ENCODE measurements at regions not wholly inside any gene's neighbourhood (a gene's known extent, or its start where the extent isn't known, plus 50 kb on each side); places are given as distances from the start of the nearest gene placed in this dataset.

DNA sequence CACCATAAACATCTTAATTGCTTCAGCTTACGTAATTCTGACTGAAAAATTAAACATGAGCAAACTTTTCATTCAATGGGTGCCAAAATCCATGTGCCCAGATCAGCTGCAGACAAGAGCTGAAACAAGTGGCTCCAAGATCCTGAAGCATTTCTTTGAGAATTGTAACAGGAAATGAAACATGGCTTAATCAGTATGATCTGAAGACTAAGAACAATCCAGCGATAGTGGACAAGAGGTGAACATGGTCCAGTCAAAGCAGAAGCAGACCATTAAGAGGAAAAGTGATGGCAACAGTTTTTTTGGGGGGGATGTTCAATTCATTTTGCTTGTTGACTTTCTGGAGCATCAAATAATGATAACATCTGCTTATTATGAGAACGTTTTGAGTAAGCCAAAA lies 1964.5 kb upstream of the RAG2 start:
- CTCF ChIA-PET, result no interaction called here
- in situ Hi-C loops (cut with HindIII; ENCODE audit: low pct_unique_long_range_greater_than_20kb, low sequenced_read_pairs), result no loop called here
- BruUV-seq (replicated peaks), result no TSS peak

DNA sequence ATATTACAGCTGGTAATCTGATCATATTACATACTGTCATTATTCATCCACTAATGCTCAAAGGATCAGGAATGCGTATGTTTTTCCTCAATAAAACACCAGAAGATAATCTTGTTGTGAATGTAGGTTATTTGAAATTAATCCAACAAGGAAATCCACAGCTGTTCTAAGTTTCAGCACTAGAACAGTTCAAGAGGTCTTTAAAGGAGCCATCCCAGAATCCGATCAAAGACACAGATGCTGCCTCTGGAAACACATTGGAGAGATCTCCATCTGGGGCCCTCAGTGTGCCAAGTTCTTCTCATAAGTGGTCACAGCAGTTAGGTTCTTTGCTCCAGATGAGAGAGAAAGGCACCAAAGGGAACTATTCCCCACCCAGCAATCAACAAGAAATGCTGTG lies 1955.1 kb upstream of the RAG2 start:
- Histone ChIP-seq H3K36me3 (ENCODE audit: control insufficient read depth, insufficient read depth, low read length) (no peaks in the 10 kb centered on the region), H3K27ac (ENCODE audit: low read length) (no peak overlapping the region), H3K9me3 (ENCODE audit: control insufficient read depth, insufficient read depth, low read depth, low read length) (no peaks in the 10 kb centered on the region), H3K27me3 (ENCODE audit: control insufficient read depth, insufficient read depth, low read length) (no peaks in the 10 kb centered on the region), H3K4me1 (ENCODE audit: control insufficient read depth, insufficient read depth, low read length) (no peaks in the 10 kb centered on the region), H3K4me3 (ENCODE audit: low read depth in 2 of 2, low read length in 2 of 2) (no peak overlapping the region)
- POLR2A ChIA-PET, result no interaction called here
- in situ Hi-C loops (cut with HindIII; ENCODE audit: low pct_unique_long_range_greater_than_20kb, low sequenced_read_pairs), result no loop called here
- no peak for ATAC-seq
- intact Hi-C loops (cut with micrococcal nuclease; ENCODE audit: unreplicated experiment), result loop anchor here (5.0 kb wide), 1 partner anchor 39 kb away; no protein-coding TSS in a partner anchor
- no TSS peak for BruUV-seq (replicated peaks)
- CTCF ChIA-PET, result no interaction called here
- TF ChIP-seq, protein P1, sequence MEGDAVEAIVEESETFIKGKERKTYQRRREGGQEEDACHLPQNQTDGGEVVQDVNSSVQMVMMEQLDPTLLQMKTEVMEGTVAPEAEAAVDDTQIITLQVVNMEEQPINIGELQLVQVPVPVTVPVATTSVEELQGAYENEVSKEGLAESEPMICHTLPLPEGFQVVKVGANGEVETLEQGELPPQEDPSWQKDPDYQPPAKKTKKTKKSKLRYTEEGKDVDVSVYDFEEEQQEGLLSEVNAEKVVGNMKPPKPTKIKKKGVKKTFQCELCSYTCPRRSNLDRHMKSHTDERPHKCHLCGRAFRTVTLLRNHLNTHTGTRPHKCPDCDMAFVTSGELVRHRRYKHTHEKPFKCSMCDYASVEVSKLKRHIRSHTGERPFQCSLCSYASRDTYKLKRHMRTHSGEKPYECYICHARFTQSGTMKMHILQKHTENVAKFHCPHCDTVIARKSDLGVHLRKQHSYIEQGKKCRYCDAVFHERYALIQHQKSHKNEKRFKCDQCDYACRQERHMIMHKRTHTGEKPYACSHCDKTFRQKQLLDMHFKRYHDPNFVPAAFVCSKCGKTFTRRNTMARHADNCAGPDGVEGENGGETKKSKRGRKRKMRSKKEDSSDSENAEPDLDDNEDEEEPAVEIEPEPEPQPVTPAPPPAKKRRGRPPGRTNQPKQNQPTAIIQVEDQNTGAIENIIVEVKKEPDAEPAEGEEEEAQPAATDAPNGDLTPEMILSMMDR (IDR thresholded peaks at IDR 0.05), result no peak
- no peak for TF ChIP-seq TCF7L2 (IDR thresholded peaks at IDR 0.05; ENCODE audit: low read depth, low read length)
- TF ChIP-seq POLR2AphosphoS5 (IDR thresholded peaks at IDR 0.05; ENCODE audit: low read depth, low read length), result no peak
- TF ChIP-seq, protein P2, sequence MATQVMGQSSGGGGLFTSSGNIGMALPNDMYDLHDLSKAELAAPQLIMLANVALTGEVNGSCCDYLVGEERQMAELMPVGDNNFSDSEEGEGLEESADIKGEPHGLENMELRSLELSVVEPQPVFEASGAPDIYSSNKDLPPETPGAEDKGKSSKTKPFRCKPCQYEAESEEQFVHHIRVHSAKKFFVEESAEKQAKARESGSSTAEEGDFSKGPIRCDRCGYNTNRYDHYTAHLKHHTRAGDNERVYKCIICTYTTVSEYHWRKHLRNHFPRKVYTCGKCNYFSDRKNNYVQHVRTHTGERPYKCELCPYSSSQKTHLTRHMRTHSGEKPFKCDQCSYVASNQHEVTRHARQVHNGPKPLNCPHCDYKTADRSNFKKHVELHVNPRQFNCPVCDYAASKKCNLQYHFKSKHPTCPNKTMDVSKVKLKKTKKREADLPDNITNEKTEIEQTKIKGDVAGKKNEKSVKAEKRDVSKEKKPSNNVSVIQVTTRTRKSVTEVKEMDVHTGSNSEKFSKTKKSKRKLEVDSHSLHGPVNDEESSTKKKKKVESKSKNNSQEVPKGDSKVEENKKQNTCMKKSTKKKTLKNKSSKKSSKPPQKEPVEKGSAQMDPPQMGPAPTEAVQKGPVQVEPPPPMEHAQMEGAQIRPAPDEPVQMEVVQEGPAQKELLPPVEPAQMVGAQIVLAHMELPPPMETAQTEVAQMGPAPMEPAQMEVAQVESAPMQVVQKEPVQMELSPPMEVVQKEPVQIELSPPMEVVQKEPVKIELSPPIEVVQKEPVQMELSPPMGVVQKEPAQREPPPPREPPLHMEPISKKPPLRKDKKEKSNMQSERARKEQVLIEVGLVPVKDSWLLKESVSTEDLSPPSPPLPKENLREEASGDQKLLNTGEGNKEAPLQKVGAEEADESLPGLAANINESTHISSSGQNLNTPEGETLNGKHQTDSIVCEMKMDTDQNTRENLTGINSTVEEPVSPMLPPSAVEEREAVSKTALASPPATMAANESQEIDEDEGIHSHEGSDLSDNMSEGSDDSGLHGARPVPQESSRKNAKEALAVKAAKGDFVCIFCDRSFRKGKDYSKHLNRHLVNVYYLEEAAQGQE (IDR thresholded peaks at IDR 0.05; ENCODE audit: insufficient read depth in 1 of 2, low read depth in 2 of 2, low read length in 1 of 2), result no peak
- no peak for TF ChIP-seq SIN3A (IDR thresholded peaks at IDR 0.05; ENCODE audit: borderline replicate concordance, insufficient read depth, low read depth, low read length)
- DNase-seq (ENCODE audit: low read depth, low spot score), result no peak

More for the DNA sequence above, 1964.5 kb upstream of the RAG2 start:
- Histone ChIP-seq H3K4me1 (ENCODE audit: control insufficient read depth, insufficient read depth, low read length) (no peaks in the 10 kb centered on the region), H3K4me3 (ENCODE audit: low read depth in 2 of 2, low read length in 2 of 2) (no peak overlapping the region), H3K36me3 (ENCODE audit: control insufficient read depth, insufficient read depth, low read length) (no peaks in the 10 kb centered on the region), H3K9me3 (ENCODE audit: control insufficient read depth, insufficient read depth, low read depth, low read length) (no peaks in the 10 kb centered on the region), H3K27me3 (ENCODE audit: control insufficient read depth, insufficient read depth, low read length) (no peaks in the 10 kb centered on the region), H3K27ac (ENCODE audit: low read length) (no peak overlapping the region)
- TF ChIP-seq, protein P2 (IDR thresholded peaks at IDR 0.05; ENCODE audit: insufficient read depth in 1 of 2, low read depth in 2 of 2, low read length in 1 of 2), result no peak
- TF ChIP-seq TCF7L2 (IDR thresholded peaks at IDR 0.05; ENCODE audit: low read depth, low read length), result no peak
- TF ChIP-seq POLR2AphosphoS5 (IDR thresholded peaks at IDR 0.05; ENCODE audit: low read depth, low read length), result no peak
- TF ChIP-seq SIN3A (IDR thresholded peaks at IDR 0.05; ENCODE audit: borderline replicate concordance, insufficient read depth, low read depth, low read length), result no peak
- TF ChIP-seq, protein P1 (IDR thresholded peaks at IDR 0.05), result no peak
- ATAC-seq, result no peak
- DNase-seq (ENCODE audit: low read depth, low spot score), result no peak
- POLR2A ChIA-PET, result no interaction called here
- intact Hi-C loops (cut with micrococcal nuclease; ENCODE audit: unreplicated experiment), result no loop called here

All from Panc1 (cell line).